Endothelial cell (in vitro differentiated cells): ENCODE measurements at regions not wholly inside any gene's neighbourhood (a gene's known extent, or its start where the extent isn't known, plus 50 kb on each side); places are given as distances from the start of the nearest gene placed in this dataset.

ENCODE experiments used
- DNase-seq: peaks from one replicate; pipeline ENCODE4 v3.0.0; 2021; ENCODE audit warnings: low spot score
- H3K27ac Mint-ChIP-seq: one replicate; pipeline ENCODE4 v1.8.0; 2021; ENCODE audit warnings: mixed read lengths, inconsistent platforms; ENCODE audit not compliant: unreplicated experiment
- H3K27me3 Mint-ChIP-seq: one replicate; pipeline ENCODE4 v1.8.0; 2021; ENCODE audit warnings: mild to moderate bottlenecking, moderate library complexity, mixed read lengths, inconsistent platforms; ENCODE audit not compliant: unreplicated experiment
- H3K36me3 Mint-ChIP-seq: one replicate; pipeline ENCODE4 v1.8.0; 2021; ENCODE audit warnings: mild to moderate bottlenecking, low read depth, mixed read lengths, inconsistent platforms; ENCODE audit not compliant: unreplicated experiment
- H3K4me1 Mint-ChIP-seq: one replicate; pipeline ENCODE4 v1.8.0; 2021; ENCODE audit warnings: mild to moderate bottlenecking, mixed read lengths, inconsistent platforms; ENCODE audit not compliant: unreplicated experiment
- H3K4me3 Mint-ChIP-seq: one replicate; pipeline ENCODE4 v1.8.0; 2021; ENCODE audit warnings: mild to moderate bottlenecking, mixed read lengths, inconsistent platforms; ENCODE audit not compliant: unreplicated experiment
- H3K9me3 Mint-ChIP-seq: one replicate; pipeline ENCODE4 v1.8.0; 2021; ENCODE audit warnings: mixed read lengths, inconsistent platforms; ENCODE audit not compliant: unreplicated experiment
- TF ChIP-seq, protein P1 (sequence below): fragments of 200-600 bp; sonication (generic); IDR thresholded peaks from one replicate; pipeline ENCODE4 v1.5.0; 2021; ENCODE audit warnings: antibody characterized with exemption; ENCODE audit not compliant: unreplicated experiment

DNA sequence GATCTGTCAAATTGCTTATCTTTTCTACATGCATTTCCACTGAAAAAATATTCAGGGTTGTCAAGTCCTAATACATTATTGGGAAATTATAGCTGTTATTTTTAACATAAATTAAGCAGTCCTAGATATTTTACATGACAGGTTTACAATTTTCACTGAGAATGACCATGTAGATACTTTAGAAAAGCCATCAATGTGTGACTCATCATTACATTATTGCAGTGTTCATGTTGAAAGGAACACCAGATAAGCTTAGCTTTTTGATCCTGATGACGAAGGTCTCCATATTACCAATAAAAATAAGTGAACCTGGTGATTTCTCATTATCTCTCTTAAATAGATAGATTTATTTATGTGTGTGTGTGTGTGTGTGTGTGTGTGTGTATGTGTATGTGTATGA is 529.5 kb upstream of the PCDH15 start:
- Mint-ChIP-seq H3K36me3 (no peaks in the 10 kb centered on the region), H3K27me3 (no peaks in the 10 kb centered on the region), H3K27ac (no peak overlapping the region), H3K9me3 (no peaks in the 10 kb centered on the region), H3K4me1 (no peaks in the 10 kb centered on the region), H3K4me3 (no peak overlapping the region)
- DNase-seq = no peak
- TF ChIP-seq, protein P1, sequence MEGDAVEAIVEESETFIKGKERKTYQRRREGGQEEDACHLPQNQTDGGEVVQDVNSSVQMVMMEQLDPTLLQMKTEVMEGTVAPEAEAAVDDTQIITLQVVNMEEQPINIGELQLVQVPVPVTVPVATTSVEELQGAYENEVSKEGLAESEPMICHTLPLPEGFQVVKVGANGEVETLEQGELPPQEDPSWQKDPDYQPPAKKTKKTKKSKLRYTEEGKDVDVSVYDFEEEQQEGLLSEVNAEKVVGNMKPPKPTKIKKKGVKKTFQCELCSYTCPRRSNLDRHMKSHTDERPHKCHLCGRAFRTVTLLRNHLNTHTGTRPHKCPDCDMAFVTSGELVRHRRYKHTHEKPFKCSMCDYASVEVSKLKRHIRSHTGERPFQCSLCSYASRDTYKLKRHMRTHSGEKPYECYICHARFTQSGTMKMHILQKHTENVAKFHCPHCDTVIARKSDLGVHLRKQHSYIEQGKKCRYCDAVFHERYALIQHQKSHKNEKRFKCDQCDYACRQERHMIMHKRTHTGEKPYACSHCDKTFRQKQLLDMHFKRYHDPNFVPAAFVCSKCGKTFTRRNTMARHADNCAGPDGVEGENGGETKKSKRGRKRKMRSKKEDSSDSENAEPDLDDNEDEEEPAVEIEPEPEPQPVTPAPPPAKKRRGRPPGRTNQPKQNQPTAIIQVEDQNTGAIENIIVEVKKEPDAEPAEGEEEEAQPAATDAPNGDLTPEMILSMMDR = no peak

DNA sequence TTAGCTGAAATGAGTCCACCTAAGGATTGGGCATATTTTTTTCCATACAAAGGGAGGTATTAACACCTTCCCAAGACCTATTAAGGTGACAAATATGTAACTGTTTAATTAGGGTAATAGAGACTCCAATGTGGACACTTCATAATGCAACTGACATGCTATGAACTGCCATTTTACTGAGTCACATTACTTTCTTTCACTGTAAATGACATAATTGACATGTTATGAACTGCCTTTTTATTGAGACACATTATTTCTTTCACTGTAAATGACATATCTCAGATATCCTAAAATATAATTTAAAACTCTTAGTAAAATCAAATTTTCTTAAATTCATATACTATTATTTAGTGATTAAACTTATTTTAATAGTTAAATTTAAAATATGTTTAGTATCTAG is 528.8 kb upstream of the PCDH15 start:
- no peaks in the 10 kb centered on the region for H3K9me3 Mint-ChIP-seq
- no peaks in the 10 kb centered on the region for H3K36me3 Mint-ChIP-seq
- no peaks in the 10 kb centered on the region for H3K4me1 Mint-ChIP-seq
- no peaks in the 10 kb centered on the region for H3K27me3 Mint-ChIP-seq
- H3K27ac Mint-ChIP-seq = no peak overlapping the region
- no peak for DNase-seq
- no peak overlapping the region for H3K4me3 Mint-ChIP-seq
- TF ChIP-seq, protein P1 = no peak

GRCh38 chr10:55320187-55320700 is 519.2 kb upstream of the PCDH15 start:
- Mint-ChIP-seq H3K36me3 (no peaks in the 10 kb centered on the region), H3K27me3 (no peaks in the 10 kb centered on the region), H3K27ac (no peak overlapping the region), H3K4me3 (no peak overlapping the region), H3K4me1 (no peaks in the 10 kb centered on the region), H3K9me3 (no peaks in the 10 kb centered on the region)
- no peak for DNase-seq
- TF ChIP-seq, protein P1 = no peak

DNA sequence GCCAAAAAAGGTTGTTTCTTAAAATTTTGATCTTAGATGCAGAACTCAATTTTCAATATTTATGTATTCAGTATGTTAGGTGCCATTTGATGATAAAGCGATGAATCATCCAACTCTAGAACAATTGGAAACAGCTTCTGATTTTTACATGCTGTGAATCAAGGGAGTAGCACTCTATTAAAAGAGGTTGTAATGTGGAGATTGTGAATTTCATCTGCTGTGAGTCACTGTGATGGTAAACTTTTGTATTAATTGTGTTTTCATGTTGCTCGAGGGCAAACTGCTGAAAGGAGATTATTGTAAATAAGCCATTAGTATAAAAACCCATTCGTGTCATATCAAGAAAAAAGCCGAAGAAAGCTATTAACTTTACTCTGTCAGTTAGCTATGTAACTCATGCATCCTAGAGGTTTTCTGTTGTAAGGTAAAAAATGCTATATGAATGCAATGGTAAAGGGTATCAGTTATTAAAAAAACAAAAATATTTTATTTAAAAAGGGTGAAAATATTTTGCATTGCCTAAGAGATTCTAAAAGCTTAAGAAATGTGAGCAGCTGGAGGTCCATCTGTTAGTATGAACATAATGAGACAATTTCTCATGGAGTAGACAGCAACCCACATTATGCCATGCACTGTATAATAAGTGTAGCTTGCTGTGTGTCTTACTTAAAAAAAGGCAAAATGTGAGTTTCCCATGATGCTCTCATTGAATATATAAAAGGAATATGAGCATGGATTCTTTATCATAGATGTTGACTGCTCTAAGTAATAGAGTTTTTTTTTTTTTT is 511.0 kb upstream of the PCDH15 start:
- Mint-ChIP-seq H3K4me3 (no peak overlapping the region), H3K27me3 (no peaks in the 10 kb centered on the region), H3K9me3 (no peaks in the 10 kb centered on the region), H3K27ac (no peak overlapping the region), H3K4me1 (no peaks in the 10 kb centered on the region), H3K36me3 (no peaks in the 10 kb centered on the region)
- no peak for DNase-seq
- TF ChIP-seq, protein P1 = no peak

- no peaks in the 10 kb centered on the region for H3K27me3 Mint-ChIP-seq
- TF ChIP-seq, protein P1 = no peak
- DNase-seq = no peak
- H3K27ac Mint-ChIP-seq = no peak overlapping the region
- H3K36me3 Mint-ChIP-seq = no peaks in the 10 kb centered on the region
- no peaks in the 10 kb centered on the region for H3K9me3 Mint-ChIP-seq
- H3K4me1 Mint-ChIP-seq = no peaks in the 10 kb centered on the region
- H3K4me3 Mint-ChIP-seq = no peak overlapping the region
These were observed 509.1 kb upstream of the PCDH15 start for GRCh38 chr10:55310143-55310542.
